ENCODE measurements at regions not wholly inside any gene's neighbourhood (a gene's known extent, or its start where the extent isn't known, plus 50 kb on each side); places are given as distances from the start of the nearest gene placed in this dataset.
"Not testable (repeated sequence)": the region's sequence is repeated elsewhere in the genome, so short reads cannot be mapped to it uniquely, and the experiment has no call there.

DNA sequence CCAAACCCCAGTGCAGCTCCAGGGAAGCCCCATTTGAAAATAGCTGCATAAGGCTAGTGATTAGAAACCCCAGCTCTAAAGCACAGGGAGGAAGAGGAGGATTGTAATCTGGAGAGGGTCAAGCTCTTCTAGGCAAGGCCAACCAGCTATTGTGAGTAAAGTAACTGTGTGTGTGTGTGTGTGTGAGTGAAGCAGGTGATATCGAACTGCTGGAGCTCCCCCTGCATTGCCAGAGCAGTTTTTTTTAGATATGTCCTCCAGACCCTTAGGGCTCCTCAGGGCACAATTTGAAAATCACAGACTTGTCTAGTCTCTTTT lies 177.4 kb upstream of the NABP1 start:
- H3K27me3 ChIP-seq (ENCODE audit: low read depth, low read length), result no peaks in the 10 kb centered on the region
- H3K4me2 ChIP-seq (ENCODE audit: low read length), result no peak overlapping the region
- no peaks in the 10 kb centered on the region for H3K79me2 ChIP-seq (ENCODE audit: low read length)
- H3K9ac ChIP-seq (ENCODE audit: low read length), result no peak overlapping the region
- H2AFZ ChIP-seq (ENCODE audit: low read depth, low read length), result no peak overlapping the region
- TF ChIP-seq EZH2phosphoT487 (IDR thresholded peaks at IDR 0.05; ENCODE audit: low read depth) (no peak), CTCF (IDR thresholded peaks at IDR 0.05; ENCODE audit: low read depth, low read length) (no peak)
- H3K4me1 ChIP-seq (ENCODE audit: low read length), result no peaks in the 10 kb centered on the region
- no peak overlapping the region for H3K4me3 ChIP-seq (ENCODE audit: low read length)
- H3K9me3 ChIP-seq (ENCODE audit: insufficient read depth, low read length), result no peaks in the 10 kb centered on the region
- H3K36me3 ChIP-seq (replicated peaks; ENCODE audit: low read depth, low read length), result no peaks in the 10 kb centered on the region
- no peak overlapping the region for H3K27ac ChIP-seq (ENCODE audit: low read length)
- H4K20me1 ChIP-seq (ENCODE audit: insufficient read depth, low read length), result no peaks in the 10 kb centered on the region

DNA sequence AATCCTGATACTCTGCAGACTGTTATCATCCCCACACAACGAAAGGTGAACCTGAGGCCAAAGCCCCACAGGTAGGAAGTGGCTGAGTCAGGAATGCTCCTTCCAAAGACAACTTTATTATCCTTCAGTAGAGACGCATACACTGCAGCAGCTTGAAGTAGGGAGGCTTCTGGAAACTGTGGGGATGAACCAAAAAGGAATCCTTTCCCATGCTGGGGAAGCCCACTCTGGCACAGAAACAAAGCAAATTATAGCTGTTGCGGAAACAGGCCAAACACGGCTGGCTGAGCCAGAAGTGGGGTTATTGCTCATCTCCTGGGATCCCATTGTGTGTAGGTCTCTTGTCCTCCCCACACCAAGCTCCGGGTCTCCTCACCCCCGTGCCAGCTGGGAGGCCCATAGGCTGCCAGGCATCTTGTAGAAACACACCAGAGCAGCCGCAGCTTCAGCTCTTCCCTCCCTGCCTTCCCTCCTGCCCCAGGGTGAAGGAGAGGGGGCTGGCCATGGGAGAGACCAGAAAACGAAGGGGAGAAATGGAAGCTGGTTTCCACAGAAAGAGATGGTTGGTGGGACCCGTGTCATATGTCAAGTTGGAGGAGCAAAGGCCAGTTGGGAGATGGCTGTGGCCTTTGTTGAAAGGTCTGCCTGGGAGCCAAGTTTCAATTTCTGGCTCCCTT lies 176.9 kb upstream of the NABP1 start:
- Histone ChIP-seq H4K20me1 (ENCODE audit: insufficient read depth, low read length) (no peaks in the 10 kb centered on the region), H3K36me3 (replicated peaks; ENCODE audit: low read depth, low read length) (no peaks in the 10 kb centered on the region), H3K27me3 (ENCODE audit: low read depth, low read length) (no peaks in the 10 kb centered on the region), H2AFZ (ENCODE audit: low read depth, low read length) (no peak overlapping the region), H3K4me1 (ENCODE audit: low read length) (no peaks in the 10 kb centered on the region), H3K27ac (ENCODE audit: low read length) (no peak overlapping the region), H3K4me3 (ENCODE audit: low read length) (no peak overlapping the region), H3K79me2 (ENCODE audit: low read length) (no peaks in the 10 kb centered on the region), H3K9ac (ENCODE audit: low read length) (no peak overlapping the region), H3K4me2 (ENCODE audit: low read length) (no peak overlapping the region), H3K9me3 (ENCODE audit: insufficient read depth, low read length) (no peaks in the 10 kb centered on the region)
- no peak for TF ChIP-seq CTCF (IDR thresholded peaks at IDR 0.05; ENCODE audit: low read depth, low read length)
- TF ChIP-seq EZH2phosphoT487 (IDR thresholded peaks at IDR 0.05; ENCODE audit: low read depth), result no peak

DNA sequence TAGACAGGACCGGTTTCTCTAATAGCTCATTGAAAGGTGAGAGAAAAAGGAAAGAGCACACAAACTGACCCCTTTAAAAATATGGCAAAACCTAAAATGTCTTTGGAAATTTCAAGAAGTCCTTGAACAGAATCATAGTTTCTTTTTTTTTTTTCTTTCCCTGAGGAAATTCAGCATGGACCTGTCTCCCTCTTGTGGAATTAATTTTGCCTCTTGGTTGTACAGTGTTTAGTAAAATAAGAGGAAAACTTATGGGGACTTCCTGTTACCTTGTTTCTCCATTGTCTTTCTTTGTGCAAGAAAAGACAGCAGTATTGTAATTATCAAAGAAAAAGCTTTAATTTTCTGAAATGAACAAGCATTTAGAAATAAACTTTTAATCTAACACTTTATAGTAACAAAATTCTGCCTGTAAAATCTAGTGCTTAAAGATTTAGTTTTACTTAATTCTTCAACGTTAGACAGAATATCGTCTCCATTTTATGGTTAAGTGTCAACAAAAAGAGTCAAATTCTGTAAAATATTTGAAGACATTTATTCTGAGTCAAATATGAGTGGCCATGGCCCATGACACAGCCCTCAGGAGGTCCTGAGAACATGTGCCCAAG lies 176.3 kb upstream of the NABP1 start:
- no peak overlapping the region for H3K9ac ChIP-seq (ENCODE audit: low read length)
- no peaks in the 10 kb centered on the region for H3K36me3 ChIP-seq (replicated peaks; ENCODE audit: low read depth, low read length)
- no peaks in the 10 kb centered on the region for H3K27me3 ChIP-seq (ENCODE audit: low read depth, low read length)
- no peaks in the 10 kb centered on the region for H3K9me3 ChIP-seq (ENCODE audit: insufficient read depth, low read length)
- H3K4me1 ChIP-seq (ENCODE audit: low read length), result no peaks in the 10 kb centered on the region
- H2AFZ ChIP-seq (ENCODE audit: low read depth, low read length), result no peak overlapping the region
- no peaks in the 10 kb centered on the region for H4K20me1 ChIP-seq (ENCODE audit: insufficient read depth, low read length)
- H3K27ac ChIP-seq (ENCODE audit: low read length), result no peak overlapping the region
- H3K4me2 ChIP-seq (ENCODE audit: low read length), result no peak overlapping the region
- H3K4me3 ChIP-seq (ENCODE audit: low read length), result no peak overlapping the region
- no peaks in the 10 kb centered on the region for H3K79me2 ChIP-seq (ENCODE audit: low read length)
- no peak for TF ChIP-seq EZH2phosphoT487 (IDR thresholded peaks at IDR 0.05; ENCODE audit: low read depth)
- TF ChIP-seq CTCF (IDR thresholded peaks at IDR 0.05; ENCODE audit: low read depth, low read length), result peak; percentile 57

GRCh38 chr2:191506515-191506914 lies 171.4 kb upstream of the NABP1 start:
- H3K9me3 ChIP-seq (ENCODE audit: insufficient read depth, low read length), result no peaks in the 10 kb centered on the region
- no peak overlapping the region for H3K9ac ChIP-seq (ENCODE audit: low read length)
- no peak overlapping the region for H3K4me2 ChIP-seq (ENCODE audit: low read length)
- no peak overlapping the region for H3K27ac ChIP-seq (ENCODE audit: low read length)
- TF ChIP-seq CTCF (IDR thresholded peaks at IDR 0.05; ENCODE audit: low read depth, low read length) (no peak), EZH2phosphoT487 (IDR thresholded peaks at IDR 0.05; ENCODE audit: low read depth) (no peak)
- H3K79me2 ChIP-seq (ENCODE audit: low read length), result no peaks in the 10 kb centered on the region
- no peak overlapping the region for H3K4me3 ChIP-seq (ENCODE audit: low read length)
- H4K20me1 ChIP-seq (ENCODE audit: insufficient read depth, low read length), result no peaks in the 10 kb centered on the region
- no peaks in the 10 kb centered on the region for H3K36me3 ChIP-seq (replicated peaks; ENCODE audit: low read depth, low read length)
- H3K4me1 ChIP-seq (ENCODE audit: low read length), result no peaks in the 10 kb centered on the region
- no peaks in the 10 kb centered on the region for H3K27me3 ChIP-seq (ENCODE audit: low read depth, low read length)
- H2AFZ ChIP-seq (ENCODE audit: low read depth, low read length), result no peak overlapping the region

DNA sequence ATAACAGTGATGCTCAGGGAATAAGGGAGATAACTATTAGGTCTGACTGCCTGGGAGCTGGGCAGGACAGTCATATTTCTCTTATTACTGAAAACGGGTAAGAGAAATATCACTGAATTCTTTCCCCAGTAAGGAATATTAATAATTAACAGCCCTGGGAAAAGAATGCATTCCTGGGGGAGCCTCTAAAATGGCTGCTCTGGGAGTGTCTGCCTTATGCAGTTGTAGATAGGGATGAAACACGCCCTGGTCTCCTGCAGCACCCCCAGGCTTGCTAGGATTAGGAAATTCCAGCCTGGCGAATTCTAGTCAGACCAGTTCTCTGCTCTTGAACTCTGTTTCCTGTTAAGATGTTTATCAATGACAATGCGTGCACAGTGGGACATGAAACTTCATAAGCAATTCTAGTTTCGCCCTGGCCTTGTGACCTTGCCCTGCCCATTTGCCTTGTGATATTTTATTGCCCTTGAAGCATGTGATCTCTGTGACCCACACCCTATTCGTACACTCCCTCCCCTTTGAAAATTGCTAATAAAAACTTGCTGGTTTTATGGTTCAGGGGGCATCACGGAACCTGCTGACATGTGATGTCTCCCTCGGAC lies 170.6 kb upstream of the NABP1 start:
- H3K27me3 ChIP-seq (ENCODE audit: low read depth, low read length); H3K4me1 ChIP-seq (ENCODE audit: low read length); H3K4me3 ChIP-seq (ENCODE audit: low read length); H2AFZ ChIP-seq (ENCODE audit: low read depth, low read length); H3K36me3 ChIP-seq (replicated peaks; ENCODE audit: low read depth, low read length); H4K20me1 ChIP-seq (ENCODE audit: insufficient read depth, low read length); H3K9me3 ChIP-seq (ENCODE audit: insufficient read depth, low read length); H3K4me2 ChIP-seq (ENCODE audit: low read length); H3K27ac ChIP-seq (ENCODE audit: low read length); H3K9ac ChIP-seq (ENCODE audit: low read length); H3K79me2 ChIP-seq (ENCODE audit: low read length): not testable (repeated sequence)

Measured in OCI-LY3 (cell line).